Ovary (tissue), 7 donors: ENCODE measurements at regions not wholly inside any gene's neighbourhood (a gene's known extent, or its start where the extent isn't known, plus 50 kb on each side); places are given as distances from the start of the nearest gene placed in this dataset.

Source experiments
- DNase-seq, 5 donors: peaks; one replicate each; pipeline ENCODE4 v3.0.0-alpha.2; 2019 to 2020
- H3K27ac ChIP-seq, 2 donors: fragments of 200-600 bp; one replicate each; pipeline versions ENCODE4 v1.5.1 to v1.8.0; 2019 to 2022
- H3K27me3 ChIP-seq: fragments of 200-600 bp; one replicate; pipeline ENCODE4 v1.8.0; 2022
- H3K36me3 ChIP-seq: fragments of 200-600 bp; sonication (generic); one replicate; pipeline ENCODE4 v1.5.1; 2019
- H3K4me1 ChIP-seq: one replicate; pipeline ENCODE4 v1.8.1; 2013; ENCODE audit warnings: mild to moderate bottlenecking, moderate library complexity; ENCODE audit not compliant: insufficient read depth
- H3K4me3 ChIP-seq: fragments of 200-600 bp; sonication (generic); one replicate; pipeline ENCODE4 v1.5.1; 2017
- H3K9me3 ChIP-seq, 2 donors: fragments of 200-600 bp in 1 of 2; sonication (generic) in 1 of 2; one replicate each; pipeline versions ENCODE4 v1.5.1 to v1.8.1; 2013 to 2019; ENCODE audit warnings: mild to moderate bottlenecking in 1 of 2, moderate library complexity in 1 of 2
- EP300 ChIP-seq: sonication (generic); formaldehyde crosslinking; IDR thresholded peaks from one replicate; pipeline ENCODE4 v1.6.1; 2017; ENCODE audit warnings: antibody characterized with exemption
- POLR2A ChIP-seq: fragments of 450-650 bp; IDR thresholded peaks from one replicate; pipeline ENCODE4 v1.6.1; 2017; ENCODE audit warnings: antibody characterized with exemption, mild to moderate bottlenecking, moderate library complexity
- WGBS, 3 donors: extraction: QIAGEN DNeasy Blood & Tissue Kit in 1 of 3; methylation state at CpG; one replicate each; pipeline versions ENCODE4 v1.1.5 to v1.1.7; 2013 to 2017; 5-methylcytosine and 5-hydroxymethylcytosine counted together
- intact Hi-C, 4 donors: fragments of 100-400 bp; cut with DNase I; formaldehyde crosslinking; loops; one replicate each; pipeline versions ENCODE4 v1.11.0 to v1.15.1; 2022 to 2023
- TF ChIP-seq, protein P1 (sequence below), 3 donors: fragments of 450-650 bp in 2 of 3; fragments of 200-600 bp in 1 of 3; IDR thresholded peaks; one replicate each; pipeline versions ENCODE4 v1.5.1 to v1.8.0; 2016 to 2022; ENCODE audit warnings: antibody characterized with exemption in 3 of 3, mild to moderate bottlenecking in 1 of 3
- donor health status: DM: no; HTN: no; CAD: no; lungs with moderate emphysema.
- donor health status: DM: no; HTN: no; CAD: no.
- donor health status: Bipolar disorder and iron deficiency.
- donor health status: DM: no; HTN: no; CAD: no.
- donor health status: DM: yes; HTN: yes; CAD: no.

- DNase-seq = no peak
- WGBS, 3 donors = 29 to 44% (median 31%) methylated on average over 1 of the region's 1 CpG
- Histone ChIP-seq H3K4me3 (no peak overlapping the region), H3K9me3 (no peaks in the 10 kb centered on the region), H3K27ac (no peak overlapping the region), H3K4me1 (no peaks in the 10 kb centered on the region), H3K36me3 (no peaks in the 10 kb centered on the region), H3K27me3 (no peaks in the 10 kb centered on the region)
- TF ChIP-seq, protein P1, sequence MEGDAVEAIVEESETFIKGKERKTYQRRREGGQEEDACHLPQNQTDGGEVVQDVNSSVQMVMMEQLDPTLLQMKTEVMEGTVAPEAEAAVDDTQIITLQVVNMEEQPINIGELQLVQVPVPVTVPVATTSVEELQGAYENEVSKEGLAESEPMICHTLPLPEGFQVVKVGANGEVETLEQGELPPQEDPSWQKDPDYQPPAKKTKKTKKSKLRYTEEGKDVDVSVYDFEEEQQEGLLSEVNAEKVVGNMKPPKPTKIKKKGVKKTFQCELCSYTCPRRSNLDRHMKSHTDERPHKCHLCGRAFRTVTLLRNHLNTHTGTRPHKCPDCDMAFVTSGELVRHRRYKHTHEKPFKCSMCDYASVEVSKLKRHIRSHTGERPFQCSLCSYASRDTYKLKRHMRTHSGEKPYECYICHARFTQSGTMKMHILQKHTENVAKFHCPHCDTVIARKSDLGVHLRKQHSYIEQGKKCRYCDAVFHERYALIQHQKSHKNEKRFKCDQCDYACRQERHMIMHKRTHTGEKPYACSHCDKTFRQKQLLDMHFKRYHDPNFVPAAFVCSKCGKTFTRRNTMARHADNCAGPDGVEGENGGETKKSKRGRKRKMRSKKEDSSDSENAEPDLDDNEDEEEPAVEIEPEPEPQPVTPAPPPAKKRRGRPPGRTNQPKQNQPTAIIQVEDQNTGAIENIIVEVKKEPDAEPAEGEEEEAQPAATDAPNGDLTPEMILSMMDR (IDR thresholded peaks at IDR 0.05) = no peak
- TF ChIP-seq POLR2A (no peak), EP300 (no peak)
- intact Hi-C loops = no loop called here
Observed at GRCh38 chr1:237976331-237976730, 85.6 kb upstream of the ZP4 start.

DNA sequence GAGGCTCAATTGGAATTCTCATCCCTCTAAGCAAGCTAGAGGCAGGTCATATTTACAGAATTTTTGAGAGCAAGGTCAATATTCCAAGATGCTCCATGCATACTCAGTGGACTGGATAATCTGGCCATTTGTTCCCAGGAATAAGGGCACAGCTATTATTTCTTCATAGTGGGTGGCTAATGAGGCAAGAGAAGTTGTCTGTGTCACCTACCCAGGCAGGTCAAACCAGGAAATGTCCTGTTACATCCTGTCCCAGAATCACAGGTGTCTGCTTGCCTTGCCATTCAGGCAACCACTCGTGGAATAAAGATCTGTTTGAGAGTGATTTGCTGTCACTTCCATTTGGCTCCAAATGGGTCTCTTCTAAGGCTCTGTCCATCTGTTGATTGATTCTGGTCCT lies 85.2 kb upstream of the ZP4 start:
- WGBS, 3 donors = 19 to 44% (median 44%) methylated on average over 1 of the region's 1 CpG
- H3K9me3 ChIP-seq = no peaks in the 10 kb centered on the region
- no peak for DNase-seq
- no peaks in the 10 kb centered on the region for H3K36me3 ChIP-seq
- H3K27ac ChIP-seq = no peak overlapping the region
- no peaks in the 10 kb centered on the region for H3K27me3 ChIP-seq
- intact Hi-C loops = no loop called here
- no peak overlapping the region for H3K4me3 ChIP-seq
- TF ChIP-seq EP300 (no peak), POLR2A (no peak)
- TF ChIP-seq, protein P1 (IDR thresholded peaks at IDR 0.05) = no peak
- H3K4me1 ChIP-seq = no peaks in the 10 kb centered on the region

GRCh38 chr1:237975376-237975775 lies 84.7 kb upstream of the ZP4 start:
- DNase-seq = no peak
- H3K4me3 ChIP-seq = no peak overlapping the region
- H3K36me3 ChIP-seq = no peaks in the 10 kb centered on the region
- H3K9me3 ChIP-seq = no peaks in the 10 kb centered on the region
- intact Hi-C loops = no loop called here
- H3K27ac ChIP-seq = no peak overlapping the region
- no peaks in the 10 kb centered on the region for H3K27me3 ChIP-seq
- no peaks in the 10 kb centered on the region for H3K4me1 ChIP-seq
- TF ChIP-seq EP300 (no peak), POLR2A (no peak)
- TF ChIP-seq, protein P1 (IDR thresholded peaks at IDR 0.05) = no peak

DNA sequence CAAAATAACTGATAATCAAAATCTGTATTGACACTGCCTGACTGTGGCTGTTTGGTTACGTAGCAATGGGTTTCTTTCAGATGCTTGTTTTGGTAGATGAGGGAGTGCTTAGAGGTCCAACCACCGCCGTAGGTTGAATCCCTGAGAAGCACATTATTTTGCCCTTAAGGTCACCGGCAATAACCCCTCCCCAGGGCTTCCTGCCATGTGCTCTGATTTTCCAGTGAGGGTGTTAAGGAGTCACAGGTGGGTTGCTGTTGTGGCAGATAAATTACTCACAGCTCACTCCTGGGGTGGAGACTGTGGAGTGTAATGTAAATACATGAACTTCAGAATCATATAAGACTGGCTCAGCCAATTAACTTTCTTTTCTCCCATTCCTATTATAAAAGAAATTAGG lies 81.5 kb upstream of the ZP4 start:
- TF ChIP-seq EP300 = no peak
- TF ChIP-seq, protein P1 (IDR thresholded peaks at IDR 0.05) = no peak
- TF ChIP-seq POLR2A = no peak
- intact Hi-C loops = no loop called here
- H3K27me3 ChIP-seq = no peaks in the 10 kb centered on the region
- DNase-seq = no peak
- H3K4me1 ChIP-seq = no peaks in the 10 kb centered on the region
- H3K27ac ChIP-seq = no peak overlapping the region
- WGBS, 3 donors = 72 to 76% (median 73%) methylated on average over 4 of the region's 4 CpGs
- H3K9me3 ChIP-seq = no peaks in the 10 kb centered on the region
- H3K4me3 ChIP-seq = no peak overlapping the region
- no peaks in the 10 kb centered on the region for H3K36me3 ChIP-seq

- Histone ChIP-seq H3K36me3 (no peaks in the 10 kb centered on the region), H3K27ac (no peak overlapping the region), H3K4me1 (no peaks in the 10 kb centered on the region), H3K4me3 (no peak overlapping the region), H3K27me3 (no peaks in the 10 kb centered on the region), H3K9me3 (no peaks in the 10 kb centered on the region)
- DNase-seq = no peak
- intact Hi-C loops = no loop called here
- 82 to 91% (median 87%) methylated on average over 2 of the region's 2 CpGs for whole genome bisulfite sequencing, 3 donors
- TF ChIP-seq, protein P1 (IDR thresholded peaks at IDR 0.05) = no peak
- no peak for TF ChIP-seq EP300
- no peak for TF ChIP-seq POLR2A
Observed at GRCh38 chr1:237962985-237963384, 72.3 kb upstream of the ZP4 start.
